ENCODE measurements at regions not wholly inside any gene's neighbourhood (a gene's known extent, or its start where the extent isn't known, plus 50 kb on each side); places are given as distances from the start of the nearest gene placed in this dataset.
"Not testable (repeated sequence)": the region's sequence is repeated elsewhere in the genome, so short reads cannot be mapped to it uniquely, and the experiment has no call there.

- TF ChIP-seq, protein P1, sequence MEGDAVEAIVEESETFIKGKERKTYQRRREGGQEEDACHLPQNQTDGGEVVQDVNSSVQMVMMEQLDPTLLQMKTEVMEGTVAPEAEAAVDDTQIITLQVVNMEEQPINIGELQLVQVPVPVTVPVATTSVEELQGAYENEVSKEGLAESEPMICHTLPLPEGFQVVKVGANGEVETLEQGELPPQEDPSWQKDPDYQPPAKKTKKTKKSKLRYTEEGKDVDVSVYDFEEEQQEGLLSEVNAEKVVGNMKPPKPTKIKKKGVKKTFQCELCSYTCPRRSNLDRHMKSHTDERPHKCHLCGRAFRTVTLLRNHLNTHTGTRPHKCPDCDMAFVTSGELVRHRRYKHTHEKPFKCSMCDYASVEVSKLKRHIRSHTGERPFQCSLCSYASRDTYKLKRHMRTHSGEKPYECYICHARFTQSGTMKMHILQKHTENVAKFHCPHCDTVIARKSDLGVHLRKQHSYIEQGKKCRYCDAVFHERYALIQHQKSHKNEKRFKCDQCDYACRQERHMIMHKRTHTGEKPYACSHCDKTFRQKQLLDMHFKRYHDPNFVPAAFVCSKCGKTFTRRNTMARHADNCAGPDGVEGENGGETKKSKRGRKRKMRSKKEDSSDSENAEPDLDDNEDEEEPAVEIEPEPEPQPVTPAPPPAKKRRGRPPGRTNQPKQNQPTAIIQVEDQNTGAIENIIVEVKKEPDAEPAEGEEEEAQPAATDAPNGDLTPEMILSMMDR (IDR thresholded peaks at IDR 0.05): no peak
- Histone ChIP-seq H3K36me3 (no peaks in the 10 kb centered on the region), H3K4me3 (ENCODE audit: low read depth in 1 of 2, low read length in 1 of 2) (no peak overlapping the region)
Measured at GRCh38 chr16:77113835-77114234, 77.2 kb upstream of the MON1B start.

DNA sequence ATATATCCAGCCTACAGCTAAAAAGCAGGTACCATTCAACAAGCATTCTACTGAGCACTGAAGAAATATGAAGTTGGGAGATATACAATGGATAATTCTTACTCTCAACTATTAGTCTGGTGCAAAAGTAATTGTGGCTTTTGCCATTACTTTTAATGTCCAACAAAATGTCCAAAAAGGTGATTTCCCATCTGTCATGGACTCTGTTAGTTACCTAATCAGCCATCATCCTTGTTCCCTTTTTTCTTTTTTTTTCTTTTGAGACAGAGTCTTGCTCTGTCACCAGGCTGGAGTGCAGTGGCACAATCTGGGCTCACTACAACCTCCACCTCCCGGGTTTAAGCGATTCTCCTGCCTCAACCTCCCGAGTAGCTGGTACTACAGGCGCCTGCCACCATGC lies 76.6 kb upstream of the MON1B start:
- H3K9me3 ChIP-seq, H3K27ac ChIP-seq: not testable (repeated sequence)

More at GRCh38 chr16:77113835-77114234, 77.2 kb upstream of the MON1B start:
- no peak overlapping the region for H3K27ac ChIP-seq
- H3K4me1 ChIP-seq (ENCODE audit: control insufficient read depth in 1 of 2, insufficient read depth in 1 of 2, low read depth in 1 of 2, low read length in 1 of 2): peaks cover 0 to 12% of the 10 kb centered on the region in 2 experiments
- H3K27me3 ChIP-seq: no peaks in the 10 kb centered on the region
- no peaks in the 10 kb centered on the region for H3K9me3 ChIP-seq

DNA sequence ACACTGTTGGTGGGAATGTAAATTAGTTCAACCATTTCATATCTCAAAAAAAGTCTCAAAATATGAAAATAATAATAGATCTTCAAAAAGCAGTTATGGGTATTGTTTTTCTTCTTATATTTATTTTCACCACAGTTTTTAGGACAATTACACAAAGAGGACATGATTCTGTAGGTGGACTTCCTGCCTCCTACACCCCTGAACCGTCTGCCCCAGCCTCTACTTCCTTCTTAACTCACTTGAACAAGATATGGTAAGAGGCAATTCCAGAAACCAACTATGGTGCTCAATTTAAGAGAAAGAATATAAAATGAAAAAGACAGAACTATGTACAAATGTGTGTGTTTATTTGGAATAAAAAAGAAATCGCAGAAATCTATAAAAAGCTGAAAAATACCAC lies 74.1 kb upstream of the MON1B start:
- Histone ChIP-seq H3K4me3 (ENCODE audit: low read depth in 1 of 2, low read length in 1 of 2) (no peak overlapping the region), H3K4me1 (ENCODE audit: control insufficient read depth in 1 of 2, insufficient read depth in 1 of 2, low read depth in 1 of 2, low read length in 1 of 2) (peaks cover 0 to 12% of the 10 kb centered on the region in 2 experiments), H3K36me3 (no peaks in the 10 kb centered on the region), H3K9me3 (no peaks in the 10 kb centered on the region), H3K27ac (no peak overlapping the region), H3K27me3 (no peaks in the 10 kb centered on the region)
- TF ChIP-seq, protein P1 (IDR thresholded peaks at IDR 0.05): no peak

More for the DNA sequence above, 76.6 kb upstream of the MON1B start:
- H3K4me3 ChIP-seq (ENCODE audit: low read depth in 1 of 2, low read length in 1 of 2); H3K36me3 ChIP-seq; H3K27me3 ChIP-seq: not testable (repeated sequence)
- peaks cover 0 to 12% of the 10 kb centered on the region in 2 experiments for H3K4me1 ChIP-seq (ENCODE audit: control insufficient read depth in 1 of 2, insufficient read depth in 1 of 2, low read depth in 1 of 2, low read length in 1 of 2)

DNA sequence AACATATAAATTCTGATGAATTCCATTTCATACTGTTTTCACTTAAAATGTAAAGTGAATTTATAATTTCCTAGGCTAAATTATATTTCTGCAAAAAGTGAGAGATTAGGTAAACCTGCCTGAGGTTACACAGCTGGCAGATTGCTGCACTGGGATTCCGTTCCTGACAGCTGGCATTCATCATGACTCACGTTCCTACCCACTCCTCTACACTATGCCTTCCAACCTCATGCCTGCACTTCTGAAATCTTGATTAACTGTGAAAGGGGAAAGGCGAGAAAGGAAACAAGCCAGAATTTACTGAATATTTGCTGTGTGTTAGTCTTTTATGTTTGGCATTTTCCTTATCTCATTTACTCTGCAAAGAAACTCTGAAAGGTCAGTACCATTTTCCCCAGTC lies 73.3 kb upstream of the MON1B start:
- no peaks in the 10 kb centered on the region for H3K27me3 ChIP-seq
- no peak overlapping the region for H3K4me3 ChIP-seq (ENCODE audit: low read depth in 1 of 2, low read length in 1 of 2)
- TF ChIP-seq, protein P1 (IDR thresholded peaks at IDR 0.05): no peak
- no peaks in the 10 kb centered on the region for H3K36me3 ChIP-seq
- H3K4me1 ChIP-seq (ENCODE audit: control insufficient read depth in 1 of 2, insufficient read depth in 1 of 2, low read depth in 1 of 2, low read length in 1 of 2): peaks cover 0 to 12% of the 10 kb centered on the region in 2 experiments
- H3K9me3 ChIP-seq: no peaks in the 10 kb centered on the region
- H3K27ac ChIP-seq: no peak overlapping the region

- H3K36me3 ChIP-seq: no peaks in the 10 kb centered on the region
- H3K4me1 ChIP-seq (ENCODE audit: control insufficient read depth in 1 of 2, insufficient read depth in 1 of 2, low read depth in 1 of 2, low read length in 1 of 2): no peaks in the 10 kb centered on the region
- H3K27ac ChIP-seq: no peak overlapping the region
- no peaks in the 10 kb centered on the region for H3K27me3 ChIP-seq
- no peak overlapping the region for H3K4me3 ChIP-seq (ENCODE audit: low read depth in 1 of 2, low read length in 1 of 2)
- H3K9me3 ChIP-seq: no peaks in the 10 kb centered on the region
- TF ChIP-seq, protein P1 (IDR thresholded peaks at IDR 0.05): no peak
Measured at GRCh38 chr16:77131398-77131797, 59.6 kb upstream of the MON1B start.

DNA sequence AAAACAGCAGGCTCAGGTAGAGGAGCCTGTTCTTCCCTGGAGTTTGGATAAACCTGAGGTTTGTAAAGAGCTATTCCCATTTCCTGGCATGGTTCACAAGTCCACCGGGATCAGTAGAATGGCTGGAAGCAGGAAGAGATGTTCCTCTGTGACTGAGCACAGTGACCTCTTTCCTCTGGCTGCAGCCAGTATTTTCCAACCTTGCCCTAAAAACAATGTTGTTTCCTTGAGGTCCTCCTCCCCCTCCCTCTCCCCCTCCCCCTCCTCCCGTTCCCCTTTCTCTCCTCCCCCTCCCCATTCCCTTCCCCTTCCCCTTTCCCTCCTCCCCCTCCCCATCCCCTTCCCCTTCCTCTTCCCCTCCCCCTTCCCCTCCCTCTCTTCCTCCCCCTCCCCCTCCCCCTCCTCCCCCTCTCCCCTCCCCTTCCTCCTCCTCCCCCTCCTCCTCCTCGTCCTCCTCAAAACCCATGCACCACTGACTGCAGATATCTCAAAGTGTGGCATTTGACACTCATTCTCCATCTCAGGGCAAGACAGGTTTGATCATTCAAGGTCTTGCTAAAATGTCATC lies 58.9 kb upstream of the MON1B start:
- Histone ChIP-seq H3K27me3 (no peaks in the 10 kb centered on the region), H3K4me1 (ENCODE audit: control insufficient read depth in 1 of 2, insufficient read depth in 1 of 2, low read depth in 1 of 2, low read length in 1 of 2) (no peaks in the 10 kb centered on the region), H3K27ac (no peak overlapping the region), H3K4me3 (ENCODE audit: low read depth in 1 of 2, low read length in 1 of 2) (no peak overlapping the region), H3K36me3 (no peaks in the 10 kb centered on the region), H3K9me3 (no peaks in the 10 kb centered on the region)
- TF ChIP-seq, protein P1 (IDR thresholded peaks at IDR 0.05): no peak

Data from neutrophil (primary cell).